H4 (cell line): ENCODE measurements at regions not wholly inside any gene's neighbourhood (a gene's known extent, or its start where the extent isn't known, plus 50 kb on each side); places are given as distances from the start of the nearest gene placed in this dataset.

Experiments
- DNase-seq: peaks from one replicate; pipeline ENCODE4 v3.0.0-alpha.2; 2015; ENCODE audit warnings: low spot score

DNA sequence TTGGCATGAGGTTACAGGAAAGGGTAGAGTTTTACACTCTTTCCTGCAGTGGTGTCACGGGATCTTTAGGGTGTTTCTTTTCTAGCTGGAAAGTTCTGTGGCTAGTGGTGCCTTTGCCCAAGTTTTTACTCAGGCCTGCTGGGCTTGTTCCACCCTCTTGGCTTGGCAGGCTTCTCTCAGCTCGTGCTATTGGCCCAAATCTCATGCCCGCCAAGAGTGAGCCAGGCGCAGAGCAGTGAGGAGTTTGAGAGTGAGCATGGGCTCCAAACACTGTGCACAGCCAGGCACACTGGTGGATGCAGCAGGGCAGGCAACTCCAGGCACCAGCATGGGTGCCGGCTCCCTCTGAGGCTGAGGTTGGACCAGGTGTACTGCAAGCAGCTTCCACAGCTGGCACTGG is 206.5 kb downstream of the SAMD5 start:
- no peak for DNase-seq

DNA sequence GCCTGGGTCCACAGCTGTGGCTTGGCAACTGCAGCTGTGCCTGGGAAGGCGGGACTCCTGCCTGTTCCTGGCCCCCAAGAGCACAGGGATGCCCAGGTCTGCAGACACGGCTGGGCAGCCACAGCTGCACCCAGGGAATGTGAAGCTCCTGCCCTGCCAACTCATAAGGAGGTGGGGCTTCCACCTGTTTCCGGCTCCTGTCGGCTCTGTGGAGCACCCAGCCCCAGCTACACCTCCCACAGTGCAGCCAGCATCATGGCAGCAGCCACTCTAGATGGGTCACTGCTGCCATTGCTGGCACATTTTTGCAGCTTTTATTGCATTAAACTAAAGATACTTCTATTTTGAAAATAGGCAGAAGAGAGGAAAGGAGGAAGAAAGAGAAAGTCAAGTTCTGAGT is 207.9 kb downstream of the SAMD5 start:
- DNase-seq: no peak

DNA sequence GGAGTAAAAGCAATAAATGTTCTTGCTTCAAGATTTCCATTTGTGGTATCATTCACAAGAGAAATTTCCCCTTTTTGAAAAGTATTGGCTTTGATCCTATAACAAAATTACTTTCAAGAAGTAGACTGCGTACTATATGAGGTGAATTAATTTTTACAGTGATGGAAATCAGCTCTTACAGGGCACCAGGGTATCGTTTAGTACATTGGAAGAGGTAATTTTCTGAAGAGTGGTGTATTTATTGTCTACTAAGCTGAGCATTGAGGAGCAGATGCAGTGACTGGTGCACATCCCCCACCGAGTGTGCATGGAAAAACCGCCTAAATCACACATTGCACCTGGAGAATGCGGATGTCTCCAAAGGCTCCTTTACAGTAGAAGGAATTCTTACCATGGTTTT is 209.5 kb downstream of the SAMD5 start:
- no peak for DNase-seq

DNA sequence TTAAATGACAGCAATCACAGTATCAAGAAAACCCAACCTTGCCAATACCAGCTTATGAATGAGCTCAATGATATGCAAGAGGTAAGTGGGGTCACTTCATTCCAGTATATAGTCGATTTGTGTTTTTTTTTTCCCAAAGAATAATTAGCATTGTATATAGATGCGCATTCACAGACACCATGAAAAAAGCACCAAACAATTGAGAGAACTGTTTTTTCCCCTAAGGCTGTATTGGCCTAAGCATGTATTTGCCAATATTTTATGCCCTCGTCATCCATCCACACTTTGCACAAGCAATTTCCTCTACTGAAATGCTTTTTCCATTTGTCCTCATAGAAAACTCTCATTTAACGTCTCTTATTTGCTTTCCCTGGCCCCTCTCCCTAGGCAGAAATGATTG is 213.7 kb downstream of the SAMD5 start:
- DNase-seq: no peak

DNA sequence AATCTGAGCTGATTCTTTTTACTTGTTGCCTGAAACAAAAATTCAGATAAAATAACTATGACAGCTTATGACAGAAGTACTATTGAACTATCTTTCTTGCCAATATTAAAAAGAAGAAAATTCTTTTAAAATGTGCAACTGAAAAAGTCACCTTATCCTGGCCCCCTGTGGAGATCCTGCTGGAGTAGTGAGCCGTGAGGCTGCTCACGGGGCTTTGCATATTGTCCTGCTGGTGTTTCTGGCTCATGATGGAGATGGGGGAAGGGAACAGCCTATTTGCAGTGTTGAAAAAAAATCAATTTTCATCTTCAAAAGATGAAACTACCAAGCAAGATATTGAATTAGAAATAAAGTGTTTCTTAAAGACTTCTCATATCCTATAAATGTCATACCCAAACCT is 216.0 kb downstream of the SAMD5 start:
- no peak for DNase-seq

DNA sequence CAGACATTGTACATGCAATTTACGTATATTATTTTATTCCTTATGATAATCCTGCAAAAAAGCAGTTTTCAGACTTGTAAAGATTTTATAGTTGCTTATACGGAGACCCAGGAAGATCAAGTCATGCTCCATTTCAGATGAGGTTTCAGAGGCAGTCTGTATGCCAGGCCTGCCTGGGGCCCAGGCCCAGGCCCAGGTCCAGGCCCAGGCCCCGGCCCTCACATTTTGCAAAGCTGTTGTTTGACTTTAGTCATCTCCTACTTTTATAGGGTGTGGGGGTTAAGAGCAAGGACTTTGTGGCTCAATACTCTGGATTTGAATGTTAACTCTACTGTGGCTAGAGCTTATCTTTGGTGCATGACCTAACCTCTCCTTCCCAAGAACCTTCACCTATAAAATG is 217.9 kb downstream of the SAMD5 start:
- DNase-seq: no peak

DNA sequence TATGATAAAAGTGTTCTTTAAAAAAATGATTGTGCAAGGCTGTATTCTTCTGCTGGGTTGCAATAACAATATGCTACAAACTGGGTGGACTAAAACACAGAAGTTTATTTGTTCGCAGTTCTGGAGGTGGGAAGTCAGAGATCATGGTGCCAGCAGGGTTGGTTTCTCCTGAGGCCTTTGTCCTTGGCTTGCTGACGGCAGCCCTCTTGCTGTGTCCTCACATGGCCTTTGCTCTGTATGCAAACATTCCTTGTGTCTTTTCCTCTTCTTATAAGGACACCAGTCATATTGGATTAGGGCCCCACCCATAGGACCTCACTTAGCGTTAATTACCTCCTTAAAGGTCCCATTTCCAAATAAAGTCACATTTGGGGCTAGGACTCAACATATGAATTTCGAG is 220.4 kb downstream of the SAMD5 start:
- DNase-seq: no peak

DNA sequence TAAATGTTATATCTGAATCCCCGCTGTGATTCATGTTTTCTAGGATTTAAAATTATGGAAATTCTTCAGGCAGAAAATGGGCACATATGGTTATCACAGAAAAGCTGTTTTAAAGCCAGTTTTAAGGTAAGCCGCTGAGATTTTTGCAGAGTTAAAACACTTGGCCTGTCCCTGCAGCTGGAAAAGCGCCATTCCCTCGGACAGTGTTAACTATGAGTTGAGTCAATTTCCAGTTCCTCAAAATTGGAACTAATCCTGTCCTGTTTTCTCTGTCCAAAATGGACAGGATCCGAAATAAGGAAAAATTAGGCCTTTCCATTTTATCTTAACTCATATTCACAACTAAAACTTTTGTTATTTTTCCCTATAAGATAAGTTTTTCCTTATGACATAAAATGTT is 225.2 kb downstream of the SAMD5 start:
- no peak for DNase-seq

DNA sequence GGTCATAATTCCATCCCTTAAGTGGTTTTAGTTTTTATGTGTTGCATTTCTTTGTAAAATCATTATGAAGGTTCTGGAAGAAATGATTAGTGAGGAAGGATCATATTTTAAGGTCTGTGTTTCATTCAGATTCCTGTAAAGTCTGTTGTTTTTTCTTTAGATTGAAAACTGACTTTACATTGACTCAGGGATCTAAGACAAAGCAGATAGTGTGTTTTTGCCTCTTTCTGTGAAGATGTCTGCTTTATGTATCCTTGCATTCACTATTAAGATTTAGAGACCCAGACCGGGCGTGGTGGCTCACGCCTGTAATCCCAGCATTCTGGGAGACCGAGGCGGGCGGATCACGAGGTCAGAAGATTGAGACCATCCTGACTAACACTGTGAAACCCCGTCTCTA is 225.7 kb downstream of the SAMD5 start:
- no peak for DNase-seq

DNA sequence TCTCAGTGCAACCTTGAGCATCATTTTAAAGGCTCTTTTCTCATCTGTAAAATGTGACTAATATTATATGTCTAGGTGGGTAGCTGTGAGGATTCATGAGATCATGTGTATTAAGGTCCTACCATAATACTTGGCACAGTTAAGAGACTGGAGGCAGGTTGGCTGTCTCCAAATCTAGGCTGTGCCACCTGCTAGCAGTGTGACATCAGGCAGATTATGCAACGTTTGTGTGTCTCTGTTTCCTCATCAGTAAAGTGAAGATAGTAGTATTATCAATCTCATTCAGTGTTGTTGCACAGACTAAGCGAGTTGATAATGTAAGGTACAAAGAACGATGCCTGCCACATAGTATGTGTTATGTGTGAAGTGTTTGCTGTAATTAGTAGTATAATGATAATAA is 227.4 kb downstream of the SAMD5 start:
- DNase-seq: no peak

DNA sequence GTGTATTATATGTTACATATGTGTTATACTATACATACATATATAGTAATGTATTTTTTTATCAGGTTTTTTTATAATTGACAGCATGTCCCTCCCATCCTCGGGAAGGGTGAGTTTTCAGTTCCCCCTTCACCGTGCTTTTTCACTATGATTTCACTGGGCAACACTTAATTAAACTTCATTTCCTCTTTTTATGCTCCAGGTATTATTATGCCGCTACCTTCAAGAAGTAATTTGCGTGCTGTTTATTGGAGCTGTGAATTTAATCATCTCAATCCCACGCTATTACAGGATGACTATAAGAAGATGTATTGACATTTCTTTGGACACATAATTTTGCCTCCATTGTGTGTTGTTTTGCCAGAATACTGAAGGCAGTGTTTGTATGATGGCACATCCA is 228.6 kb downstream of the SAMD5 start:
- no peak for DNase-seq

DNA sequence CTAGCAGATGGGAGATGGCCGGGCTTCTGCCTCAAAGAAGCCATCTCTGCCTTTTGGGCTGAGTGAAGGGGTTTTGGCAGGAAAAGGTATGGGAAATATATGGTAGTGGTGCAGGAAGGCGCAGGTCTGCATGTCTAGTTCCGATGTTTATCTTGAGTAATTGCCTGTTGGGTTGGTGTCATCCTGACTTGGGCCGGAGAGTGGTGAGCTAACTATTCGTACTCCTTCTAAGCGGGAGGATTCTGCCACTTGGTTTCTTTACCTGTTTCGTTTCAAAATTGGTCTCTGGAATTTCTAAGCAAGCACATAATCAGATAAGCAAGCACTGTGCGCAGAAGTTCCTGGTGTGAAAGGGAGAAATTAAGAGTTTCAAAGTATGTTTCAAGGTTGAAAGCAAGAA is 229.6 kb downstream of the SAMD5 start:
- DNase-seq: no peak

DNA sequence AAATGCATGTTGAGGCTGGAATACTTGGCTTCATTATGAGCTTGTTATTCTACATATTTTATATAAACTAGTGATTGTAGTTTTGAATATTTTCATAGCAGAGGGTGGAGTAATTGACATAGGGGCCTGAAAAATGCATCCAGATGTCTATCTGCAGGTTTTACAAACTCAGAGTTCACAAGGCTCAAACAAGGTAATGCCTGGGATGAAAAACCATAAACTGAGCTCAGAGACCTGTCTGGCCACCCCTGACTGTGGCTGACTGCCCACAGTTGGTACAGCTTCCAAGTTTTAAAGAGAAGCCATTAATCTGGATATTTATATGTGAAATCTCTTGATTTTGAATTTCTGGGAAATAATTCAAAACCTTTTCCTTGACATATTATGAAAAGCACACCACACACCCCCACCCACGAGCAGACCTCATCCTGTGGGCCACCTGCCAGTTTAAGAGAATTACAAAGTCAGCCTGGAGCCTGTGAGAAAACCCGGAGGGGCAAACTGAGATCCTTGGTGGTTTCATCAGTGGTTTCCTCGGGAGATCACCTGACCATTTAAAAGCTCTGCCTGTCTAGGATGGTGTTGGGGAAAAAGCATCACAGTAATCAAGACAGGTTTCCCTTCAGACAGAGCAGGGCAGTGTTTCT is 230.1 kb downstream of the SAMD5 start:
- peak; percentile 60 for DNase-seq

DNA sequence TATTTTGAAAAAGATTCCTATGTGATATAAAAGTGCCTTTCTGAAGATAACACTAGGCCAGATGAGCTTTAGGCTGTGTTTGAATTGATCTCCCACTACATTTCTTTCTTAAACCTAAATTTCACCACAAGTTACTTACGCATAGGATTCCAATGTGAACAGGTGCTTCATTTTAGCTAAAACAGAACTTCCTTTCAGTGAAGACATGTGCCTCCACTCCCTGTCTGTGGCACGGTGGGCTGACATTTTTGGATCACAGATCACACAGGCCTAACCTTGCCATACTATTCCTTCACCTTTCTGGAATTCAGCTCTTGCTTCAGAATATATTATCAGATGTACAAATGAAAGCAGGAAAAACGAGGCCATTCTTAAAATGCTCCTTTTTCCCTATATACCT is 231.8 kb downstream of the SAMD5 start:
- DNase-seq: no peak

DNA sequence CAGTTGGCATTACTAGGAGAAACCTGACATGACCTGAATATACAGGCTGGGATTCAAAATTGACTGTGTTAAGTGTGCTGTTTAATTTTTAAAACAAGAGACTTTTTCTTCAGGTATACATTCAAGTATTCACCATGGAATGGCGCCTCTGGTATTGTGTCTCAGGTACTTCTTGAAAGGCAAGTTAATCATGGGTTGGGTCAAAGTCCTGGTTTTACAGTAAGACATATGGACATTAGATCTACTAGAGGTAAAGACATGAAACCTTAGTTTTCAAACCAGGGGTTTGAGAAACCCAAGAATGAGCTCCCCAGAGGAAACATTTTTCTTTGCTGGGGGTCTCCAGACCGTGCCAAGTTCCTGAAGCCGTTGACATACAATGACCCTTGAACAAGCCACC is 232.4 kb downstream of the SAMD5 start:
- no peak for DNase-seq

DNA sequence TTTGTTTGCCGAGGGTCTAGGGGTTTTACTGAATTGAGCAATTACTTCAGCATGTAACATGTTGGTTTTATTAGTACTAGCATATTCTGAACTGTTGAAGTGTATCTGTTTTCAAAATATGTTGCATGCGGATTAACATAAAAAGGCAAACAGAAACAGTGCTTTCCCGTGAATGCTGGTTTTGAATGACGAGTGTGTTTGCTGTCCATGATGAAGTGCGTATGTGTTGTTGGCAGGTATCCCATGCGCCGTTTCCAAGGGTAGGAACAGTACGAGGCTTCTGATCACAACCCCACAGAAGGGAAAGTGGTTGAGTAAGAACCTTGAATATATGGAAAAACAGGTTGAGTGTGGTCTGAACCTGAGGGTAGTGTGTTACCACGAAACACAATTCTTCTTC is 232.9 kb downstream of the SAMD5 start:
- DNase-seq: no peak

DNA sequence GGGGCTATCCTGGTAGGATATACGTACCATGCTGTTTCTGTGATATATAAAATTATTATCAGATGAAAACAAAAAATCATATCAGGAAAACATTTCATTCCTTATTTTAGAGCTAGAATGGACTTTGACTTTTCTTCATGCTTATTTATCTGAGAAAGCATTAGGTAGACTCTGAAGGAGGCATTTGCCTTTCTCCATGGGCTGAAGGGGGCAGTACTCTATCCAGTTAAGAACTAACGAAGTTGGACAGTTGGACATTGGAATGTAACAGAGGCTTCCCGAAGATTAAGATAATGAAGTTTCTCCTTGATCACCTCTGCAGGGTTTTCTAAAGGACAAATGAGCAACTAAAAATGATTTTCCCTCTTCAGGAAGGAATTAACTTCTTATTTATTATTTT is 233.9 kb downstream of the SAMD5 start:
- no peak for DNase-seq

DNA sequence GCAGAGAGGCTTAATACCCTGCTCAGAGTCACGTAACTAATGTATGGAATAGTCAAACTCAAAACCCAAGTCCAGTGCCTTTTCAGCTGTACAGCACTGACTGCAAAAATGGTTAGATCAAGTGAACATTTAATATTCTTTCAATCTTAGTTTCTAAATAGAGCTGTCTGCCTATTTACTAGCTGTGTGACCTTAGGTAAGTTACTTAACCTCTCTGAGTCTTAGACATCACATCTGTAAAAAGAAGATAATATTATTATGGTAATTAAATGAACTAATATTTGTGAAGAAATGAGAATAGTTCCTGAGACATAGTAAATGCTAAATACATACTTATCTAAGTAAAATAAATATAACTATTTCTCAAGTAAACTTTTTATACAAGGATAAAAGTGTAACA is 235.5 kb downstream of the SAMD5 start:
- DNase-seq: no peak

DNA sequence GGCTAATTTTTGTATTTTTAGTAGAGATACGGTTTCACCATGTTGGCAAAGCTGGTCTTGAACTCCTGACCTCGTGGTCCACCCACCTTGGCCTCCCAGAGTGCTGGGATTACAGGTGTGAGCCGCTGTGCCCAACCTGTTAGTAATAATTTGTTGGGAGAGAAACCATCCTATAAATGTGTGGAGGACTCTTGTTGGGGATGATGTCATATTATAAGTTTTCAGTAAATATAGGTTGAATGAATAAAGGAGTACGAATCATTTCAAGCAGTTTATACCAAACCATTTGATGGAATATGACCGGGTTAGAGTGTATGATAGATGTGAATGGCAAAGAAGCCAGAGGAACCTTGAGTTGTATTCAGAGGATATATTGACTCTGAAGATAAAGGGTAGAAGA is 240.8 kb downstream of the SAMD5 start:
- DNase-seq: no peak

DNA sequence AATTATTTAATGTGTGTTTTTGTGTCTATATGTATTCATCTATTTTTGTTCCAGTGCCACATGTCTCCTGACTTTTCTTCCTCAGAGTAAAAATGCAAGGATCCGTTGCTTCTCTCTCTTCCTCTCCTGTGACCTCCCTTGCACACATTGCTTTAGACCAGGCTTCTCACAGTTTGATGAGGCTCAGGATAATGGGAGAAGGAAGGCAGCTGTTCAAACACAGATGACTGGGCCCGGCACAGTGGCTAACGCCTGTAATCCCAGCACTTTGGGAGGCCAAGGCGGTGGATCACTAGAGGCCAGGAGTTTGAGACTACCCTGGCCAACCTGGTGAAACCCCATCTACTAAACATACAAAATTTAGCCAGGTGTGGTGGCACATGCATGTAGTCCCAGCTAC is 241.9 kb downstream of the SAMD5 start:
- no peak for DNase-seq

DNA sequence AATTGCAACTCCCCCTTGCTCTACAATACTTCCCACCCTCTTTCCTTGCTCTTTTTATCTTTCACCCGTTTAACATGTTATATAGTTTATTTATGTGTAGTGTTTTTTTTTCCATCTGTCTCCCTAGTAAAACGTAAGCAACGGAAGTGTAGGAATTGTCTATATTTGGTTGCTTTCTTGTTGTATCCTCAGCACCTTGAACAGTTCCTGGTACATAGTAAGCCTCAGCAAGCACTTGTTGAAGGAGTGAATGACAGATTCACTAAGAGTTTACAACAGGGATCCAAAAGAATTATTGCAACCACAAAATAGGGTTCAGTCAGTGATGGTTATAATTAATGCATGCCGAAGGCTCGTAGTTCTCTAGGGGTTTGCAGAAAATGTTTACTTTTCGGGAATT is 242.7 kb downstream of the SAMD5 start:
- DNase-seq: no peak

DNA sequence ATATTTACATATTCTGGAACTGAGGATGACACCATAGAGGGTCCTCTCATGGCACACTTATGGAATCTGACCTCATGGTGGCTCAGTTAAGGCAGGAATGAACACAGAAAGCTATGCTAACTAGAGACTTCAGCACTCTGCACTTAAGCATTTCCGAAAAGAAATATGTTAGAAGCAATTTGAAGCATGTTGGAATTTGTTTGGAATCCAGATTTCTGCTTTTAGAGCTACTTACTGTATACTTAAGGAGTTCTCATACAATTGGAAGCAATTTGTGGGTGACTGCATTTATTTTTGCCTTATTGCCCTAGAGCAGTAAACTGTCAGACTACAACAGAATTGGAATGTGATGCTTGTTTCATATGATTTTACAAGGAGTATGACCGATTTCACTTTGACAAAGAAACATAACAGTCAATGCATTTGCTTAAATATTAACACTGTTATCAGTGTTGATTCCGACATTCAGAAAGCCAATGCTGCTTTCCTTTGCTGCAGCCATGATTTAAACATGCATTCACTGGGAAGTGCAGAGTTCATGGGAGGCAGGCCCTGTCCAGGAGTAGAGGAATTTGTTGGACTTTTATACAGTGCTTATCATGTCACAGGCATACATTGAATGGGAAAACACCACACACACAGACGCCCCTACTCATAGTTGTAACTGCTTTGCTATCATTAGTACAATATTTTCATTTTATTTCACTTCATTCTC is 244.4 kb downstream of the SAMD5 start:
- DNase-seq: no peak

DNA sequence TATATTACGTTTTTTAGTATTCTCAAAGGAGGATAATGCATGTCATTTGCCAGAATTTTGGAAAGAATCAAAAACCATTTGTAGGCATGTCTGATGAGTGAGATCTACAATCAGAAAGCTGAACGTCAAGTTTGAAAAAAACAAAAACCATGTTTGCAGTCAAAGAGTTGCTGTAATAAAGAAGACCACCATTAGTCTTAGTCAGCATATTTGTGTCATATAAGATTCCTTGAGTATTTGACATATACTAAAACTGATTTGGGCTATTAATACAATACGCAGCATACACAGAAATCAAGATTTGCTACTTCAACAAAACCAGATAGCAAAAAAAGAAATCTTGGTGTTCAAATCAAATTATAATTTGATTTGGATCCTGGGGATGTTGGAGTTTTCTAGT is 247.5 kb downstream of the SAMD5 start:
- DNase-seq: no peak

DNA sequence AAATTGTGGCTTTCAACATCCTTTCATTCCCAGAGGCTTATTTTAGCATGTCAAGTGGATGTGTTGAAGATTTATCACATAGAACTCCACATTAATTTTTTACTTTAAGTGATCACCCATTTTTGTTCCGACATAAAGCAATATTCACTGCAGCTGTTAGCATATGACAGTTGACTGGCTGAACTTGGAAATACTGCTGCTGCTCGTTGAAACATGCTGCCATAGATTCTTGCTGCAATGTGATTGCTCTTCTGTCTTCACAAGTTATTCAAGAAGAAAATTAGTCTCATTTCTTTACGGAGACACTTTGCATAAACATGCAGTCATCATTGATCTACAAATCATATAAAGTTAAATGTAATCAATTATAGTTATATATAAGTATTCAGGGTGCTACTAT is 248.4 kb downstream of the SAMD5 start:
- DNase-seq: no peak
